Mesendoderm (in vitro differentiated cells): ENCODE measurements at regions not wholly inside any gene's neighbourhood (a gene's known extent, or its start where the extent isn't known, plus 50 kb on each side); places are given as distances from the start of the nearest gene placed in this dataset.

Experiments used
- DNase-seq: peaks from one replicate; pipeline ENCODE4 v3.0.0; 2013
- H2AK5ac ChIP-seq: 2 replicates; pipeline ENCODE4 v1.6.1; 2013; ENCODE audit warnings: low read length, inconsistent platforms
- H2BK120ac ChIP-seq: 2 replicates; pipeline ENCODE4 v1.6.1; 2013; ENCODE audit warnings: low read depth, mild to moderate bottlenecking, low read length, moderate library complexity, mixed read lengths
- H2BK15ac ChIP-seq: replicated peaks from 2 replicates; pipeline ENCODE4 v1.6.1; 2013; ENCODE audit warnings: low read depth, mild to moderate bottlenecking, moderate library complexity
- H2BK5ac ChIP-seq: 2 replicates; pipeline ENCODE4 v1.6.1; 2013; ENCODE audit warnings: low read length, inconsistent platforms
- H3K18ac ChIP-seq: 2 replicates; pipeline ENCODE4 v1.6.1; 2013; ENCODE audit warnings: mild to moderate bottlenecking, low read length, mixed read lengths
- H3K23ac ChIP-seq: one replicate; pipeline ENCODE4 v1.6.1; 2013; ENCODE audit warnings: low read length
- H3K27ac ChIP-seq: 2 replicates; pipeline ENCODE4 v1.5.1; 2013; ENCODE audit warnings: low read depth, mild to moderate bottlenecking, inconsistent platforms, low read length, moderate library complexity
- H3K27me3 ChIP-seq: 2 replicates; pipeline ENCODE4 v1.6.1; 2013; ENCODE audit warnings: low read length, control low read depth, mild to moderate bottlenecking, inconsistent platforms; ENCODE audit not compliant: insufficient read depth, poor library complexity
- H3K36me3 ChIP-seq: 2 replicates; pipeline ENCODE4 v1.6.1; 2013; ENCODE audit warnings: low read length, inconsistent platforms; ENCODE audit not compliant: control insufficient read depth, insufficient read depth
- H3K4ac ChIP-seq: one replicate; pipeline ENCODE4 v1.6.1; 2013; ENCODE audit warnings: low read depth, mild to moderate bottlenecking, low read length, moderate library complexity
- H3K4me1 ChIP-seq: 2 replicates; pipeline ENCODE4 v1.6.1; 2013; ENCODE audit warnings: low read depth, low read length, inconsistent platforms; ENCODE audit not compliant: control insufficient read depth
- H3K4me2 ChIP-seq: 2 replicates; pipeline ENCODE4 v1.6.1; 2013; ENCODE audit warnings: low read length
- H3K4me3 ChIP-seq: 2 replicates; pipeline ENCODE4 v1.5.1; 2013; ENCODE audit warnings: mild to moderate bottlenecking, low read length
- H3K56ac ChIP-seq: one replicate; pipeline ENCODE4 v1.6.1; 2013; ENCODE audit warnings: low read length
- H3K79me1 ChIP-seq: 2 replicates; pipeline ENCODE4 v1.6.1; 2013; ENCODE audit warnings: low read length, inconsistent platforms
- H3K79me2 ChIP-seq: 2 replicates; pipeline ENCODE4 v1.6.1; 2013; ENCODE audit warnings: mild to moderate bottlenecking, low read length; ENCODE audit not compliant: control insufficient read depth, insufficient read depth
- H3K9ac ChIP-seq: 2 replicates; pipeline ENCODE4 v1.6.1; 2013; ENCODE audit warnings: low read length, inconsistent platforms
- H4K5ac ChIP-seq: one replicate; pipeline ENCODE4 v1.6.1; 2013; ENCODE audit warnings: low read length
- H4K8ac ChIP-seq: one replicate; pipeline ENCODE4 v1.6.1; 2013; ENCODE audit warnings: low read depth, mild to moderate bottlenecking, control low read depth, low read length, moderate library complexity
- WGBS: extraction: QIAGEN DNeasy Blood & Tissue Kit; methylation state at CpG from one replicate; pipeline ENCODE4 v1.1.7; 2013; ENCODE audit warnings: low lambda C conversion rate, missing lambda C conversion rate; ENCODE audit not compliant: insufficient coverage; ENCODE audit errors: extremely low coverage; 5-methylcytosine and 5-hydroxymethylcytosine counted together

DNA sequence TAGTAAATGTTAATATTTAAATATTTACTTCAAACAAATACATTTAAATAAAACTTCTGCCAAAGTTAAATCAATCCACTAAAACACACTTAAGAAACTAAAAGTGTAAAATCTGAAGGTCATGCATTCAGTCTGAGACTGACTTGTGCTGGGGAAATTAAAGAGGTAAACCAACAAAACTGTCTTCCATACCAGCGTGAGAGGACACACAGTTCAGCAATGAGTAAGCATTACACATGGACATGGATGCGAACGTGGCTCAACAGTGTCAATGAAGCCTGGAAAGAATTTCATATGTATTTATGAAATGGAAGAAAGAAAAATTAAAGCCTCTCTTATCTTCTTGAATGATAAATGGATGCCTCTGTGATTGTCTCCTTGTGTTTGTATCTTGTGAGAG lies 1052.3 kb downstream of the AACS start:
- Histone ChIP-seq H2BK5ac (no peak overlapping the region), H3K79me2 (no peaks in the 10 kb centered on the region), H3K4ac (no peak overlapping the region), H3K4me3 (no peak overlapping the region), H3K27ac (no peak overlapping the region), H2BK120ac (no peak overlapping the region), H4K8ac (no peak overlapping the region), H3K27me3 (no peaks in the 10 kb centered on the region), H3K9ac (no peak overlapping the region), H3K56ac (no peak overlapping the region), H3K79me1 (no peaks in the 10 kb centered on the region), H4K5ac (no peak overlapping the region), H3K36me3 (no peaks in the 10 kb centered on the region), H3K4me2 (no peak overlapping the region), H3K18ac (no peak overlapping the region), H2BK15ac (no peak overlapping the region), H2AK5ac (no peak overlapping the region), H3K23ac (no peak overlapping the region), H3K4me1 (peaks cover 2% of the 10 kb centered on the region)
- WGBS, result no CpG with 5 or more reads among the region's 3 CpGs
- DNase-seq, result no peak

GRCh38 chr12:126139355-126139754 lies 1074.1 kb downstream of the AACS start:
- H3K9ac ChIP-seq, result no peak overlapping the region

DNA sequence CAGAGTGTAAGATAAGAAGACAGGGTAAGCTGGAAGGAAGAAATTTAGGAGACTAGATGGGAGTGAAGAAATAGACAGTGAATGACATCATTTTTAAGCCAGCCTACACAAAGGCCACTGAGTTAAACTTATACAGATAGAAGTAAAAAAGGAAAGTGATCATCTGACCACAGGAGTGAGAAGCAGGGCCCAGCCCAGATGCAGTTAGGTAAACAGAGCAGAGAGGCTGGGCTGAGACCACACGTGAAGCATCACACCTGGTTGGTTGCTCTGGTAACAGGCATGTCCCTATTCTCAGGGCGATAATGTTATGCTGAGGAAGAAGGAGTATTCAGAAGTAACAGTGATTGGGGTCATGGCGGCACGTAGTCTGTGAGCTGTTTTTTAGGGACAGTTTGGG lies 1079.4 kb downstream of the AACS start:
- DNase-seq, result no peak
- Histone ChIP-seq H4K5ac (no peak overlapping the region), H3K18ac (no peak overlapping the region), H2AK5ac (no peak overlapping the region), H3K27ac (no peak overlapping the region), H3K23ac (no peak overlapping the region), H3K4ac (no peak overlapping the region), H3K36me3 (no peaks in the 10 kb centered on the region), H3K27me3 (no peaks in the 10 kb centered on the region), H3K79me2 (no peaks in the 10 kb centered on the region), H2BK5ac (no peak overlapping the region), H3K4me1 (no peaks in the 10 kb centered on the region), H3K4me3 (no peak overlapping the region), H2BK15ac (no peak overlapping the region), H2BK120ac (no peak overlapping the region), H4K8ac (no peak overlapping the region), H3K56ac (no peak overlapping the region), H3K9ac (no peak overlapping the region), H3K79me1 (no peaks in the 10 kb centered on the region), H3K4me2 (no peak overlapping the region)
- no CpG with 5 or more reads among the region's 4 CpGs for WGBS

More at GRCh38 chr12:126139355-126139754, 1074.1 kb downstream of the AACS start:
- no peak overlapping the region for H2BK5ac ChIP-seq
- no peak overlapping the region for H3K4ac ChIP-seq
- DNase-seq, result no peak
- WGBS, result no CpG with 5 or more reads among the region's 5 CpGs
- no peak overlapping the region for H2BK120ac ChIP-seq
- no peaks in the 10 kb centered on the region for H3K4me1 ChIP-seq
- no peak overlapping the region for H2AK5ac ChIP-seq
- no peak overlapping the region for H4K5ac ChIP-seq
- no peaks in the 10 kb centered on the region for H3K27me3 ChIP-seq
- no peak overlapping the region for H3K56ac ChIP-seq
- H3K23ac ChIP-seq, result no peak overlapping the region
- H2BK15ac ChIP-seq, result no peak overlapping the region
- no peak overlapping the region for H3K4me2 ChIP-seq
- no peak overlapping the region for H3K18ac ChIP-seq
- H3K79me2 ChIP-seq, result no peaks in the 10 kb centered on the region
- no peak overlapping the region for H3K4me3 ChIP-seq
- no peak overlapping the region for H3K27ac ChIP-seq
- no peaks in the 10 kb centered on the region for H3K79me1 ChIP-seq
- no peak overlapping the region for H4K8ac ChIP-seq
- no peaks in the 10 kb centered on the region for H3K36me3 ChIP-seq

GRCh38 chr12:126147321-126147720 lies 1082.1 kb downstream of the AACS start:
- Histone ChIP-seq H3K18ac (no peak overlapping the region), H3K4me3 (no peak overlapping the region), H3K36me3 (no peaks in the 10 kb centered on the region), H3K4me1 (no peaks in the 10 kb centered on the region), H4K5ac (no peak overlapping the region), H3K4me2 (no peak overlapping the region), H2BK5ac (no peak overlapping the region), H3K4ac (no peak overlapping the region), H3K79me2 (no peaks in the 10 kb centered on the region), H3K27ac (no peak overlapping the region), H2AK5ac (no peak overlapping the region), H2BK15ac (no peak overlapping the region), H3K27me3 (no peaks in the 10 kb centered on the region), H4K8ac (no peak overlapping the region), H3K56ac (no peak overlapping the region), H3K23ac (no peak overlapping the region), H3K9ac (no peak overlapping the region), H3K79me1 (no peaks in the 10 kb centered on the region), H2BK120ac (no peak overlapping the region)
- no CpG with 5 or more reads among the region's 1 CpG for whole genome bisulfite sequencing
- no peak for DNase-seq

DNA sequence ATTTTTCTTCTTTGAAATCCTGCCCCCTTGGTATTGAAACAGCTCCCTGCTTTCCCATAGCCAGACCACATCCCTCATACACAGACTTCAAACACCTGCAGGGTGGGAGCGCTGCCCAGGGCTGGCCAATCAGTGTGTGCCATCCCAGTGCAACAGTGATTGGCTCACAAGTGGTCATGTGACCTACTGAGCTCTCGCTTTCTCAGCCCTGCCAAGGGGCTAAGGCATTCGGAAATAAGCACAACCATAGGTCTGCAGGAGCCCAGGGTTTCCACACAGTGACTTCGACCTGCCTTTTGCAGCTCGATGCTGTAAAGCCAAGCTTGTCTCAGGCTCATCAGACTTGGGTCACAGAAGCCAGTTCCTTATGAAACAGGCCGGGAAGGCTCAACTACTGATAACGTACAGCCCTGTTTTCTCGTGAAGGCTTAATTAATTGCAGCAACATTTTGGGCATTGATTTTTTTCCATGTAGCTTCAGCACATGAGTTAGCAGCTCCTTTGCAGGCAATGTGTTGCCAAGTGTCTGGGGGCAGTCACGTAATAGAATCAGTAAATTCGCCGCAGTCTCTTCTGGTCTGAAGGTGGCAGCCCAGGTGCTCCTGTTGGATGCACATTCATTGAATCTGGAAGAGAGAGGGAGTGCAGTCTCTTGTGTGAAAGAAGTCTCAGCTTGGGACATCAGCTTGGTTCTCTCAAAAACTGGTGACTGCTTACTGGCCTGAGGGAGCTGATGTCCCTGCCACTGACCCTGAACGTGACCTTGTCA lies 1091.8 kb downstream of the AACS start:
- no CpG with 5 or more reads among the region's 12 CpGs for WGBS
- H3K23ac ChIP-seq, result no peak overlapping the region

GRCh38 chr12:126157575-126157966 lies 1092.3 kb downstream of the AACS start:
- Histone ChIP-seq H3K9ac (no peak overlapping the region), H3K4me3 (no peak overlapping the region), H2BK5ac (no peak overlapping the region), H3K4ac (no peak overlapping the region), H2AK5ac (no peak overlapping the region), H3K79me2 (no peaks in the 10 kb centered on the region), H4K5ac (no peak overlapping the region), H2BK120ac (no peak overlapping the region), H3K56ac (no peak overlapping the region), H3K18ac (no peak overlapping the region), H3K4me1 (no peaks in the 10 kb centered on the region), H4K8ac (no peak overlapping the region), H3K4me2 (no peak overlapping the region), H3K79me1 (no peaks in the 10 kb centered on the region), H3K36me3 (no peaks in the 10 kb centered on the region), H3K23ac (no peak overlapping the region), H3K27me3 (no peaks in the 10 kb centered on the region), H3K27ac (no peak overlapping the region), H2BK15ac (no peak overlapping the region)
- WGBS, result no CpG with 5 or more reads among the region's 5 CpGs
- no peak for DNase-seq

More for the DNA sequence above, 1091.8 kb downstream of the AACS start:
- H3K79me1 ChIP-seq, result no peaks in the 10 kb centered on the region
- no peak overlapping the region for H2AK5ac ChIP-seq
- no peak overlapping the region for H2BK15ac ChIP-seq
- peak; percentile 54 for DNase-seq
- no peak overlapping the region for H4K5ac ChIP-seq
- no peak overlapping the region for H2BK120ac ChIP-seq
- no peak overlapping the region for H3K4ac ChIP-seq
- no peaks in the 10 kb centered on the region for H3K4me1 ChIP-seq
- H3K79me2 ChIP-seq, result no peaks in the 10 kb centered on the region
- no peak overlapping the region for H3K4me3 ChIP-seq
- H3K36me3 ChIP-seq, result no peaks in the 10 kb centered on the region
- no peaks in the 10 kb centered on the region for H3K27me3 ChIP-seq
- no peak overlapping the region for H3K9ac ChIP-seq
- no peak overlapping the region for H3K56ac ChIP-seq
- H3K27ac ChIP-seq, result no peak overlapping the region
- no peak overlapping the region for H4K8ac ChIP-seq
- H2BK5ac ChIP-seq, result no peak overlapping the region
- H3K18ac ChIP-seq, result no peak overlapping the region
- no peak overlapping the region for H3K4me2 ChIP-seq
